Spinal cord (tissue), 9 donors: ENCODE measurements at regions not wholly inside any gene's neighbourhood (a gene's known extent, or its start where the extent isn't known, plus 50 kb on each side); places are given as distances from the start of the nearest gene placed in this dataset.

ENCODE experiments used
- DNase-seq, 6 donors: peaks; one replicate each; pipeline versions ENCODE4 v3.0.0 to v3.0.0-alpha.2; 2013 to 2015; ENCODE audit warnings: low spot score in 6 of 6, low read depth in 4 of 6
- H3K27ac ChIP-seq: one replicate; pipeline ENCODE4 v1.5.1; 2013; ENCODE audit warnings: low read depth, low read length, control low read depth
- H3K27me3 ChIP-seq: one replicate; pipeline ENCODE4 v1.6.1; 2013; ENCODE audit warnings: low read length; ENCODE audit not compliant: control insufficient read depth, insufficient read depth
- H3K36me3 ChIP-seq: one replicate; pipeline ENCODE4 v1.6.1; 2013; ENCODE audit warnings: low read length; ENCODE audit not compliant: control insufficient read depth, insufficient read depth
- H3K4me1 ChIP-seq: one replicate; pipeline ENCODE4 v1.6.1; 2013; ENCODE audit warnings: low read length; ENCODE audit not compliant: control insufficient read depth, insufficient read depth
- H3K4me3 ChIP-seq: one replicate; pipeline ENCODE4 v1.5.1; 2013; ENCODE audit warnings: low read depth, low read length, control low read depth
- H3K9me3 ChIP-seq: one replicate; pipeline ENCODE4 v1.6.1; 2013; ENCODE audit warnings: low read length; ENCODE audit not compliant: control insufficient read depth, insufficient read depth
- WGBS: methylation state at CpG from one replicate; pipeline ENCODE4 v1.1.5; 2013; ENCODE audit warnings: missing lambda C conversion rate; ENCODE audit not compliant: insufficient coverage; 5-methylcytosine and 5-hydroxymethylcytosine counted together
- donor health status: healthy.

DNA sequence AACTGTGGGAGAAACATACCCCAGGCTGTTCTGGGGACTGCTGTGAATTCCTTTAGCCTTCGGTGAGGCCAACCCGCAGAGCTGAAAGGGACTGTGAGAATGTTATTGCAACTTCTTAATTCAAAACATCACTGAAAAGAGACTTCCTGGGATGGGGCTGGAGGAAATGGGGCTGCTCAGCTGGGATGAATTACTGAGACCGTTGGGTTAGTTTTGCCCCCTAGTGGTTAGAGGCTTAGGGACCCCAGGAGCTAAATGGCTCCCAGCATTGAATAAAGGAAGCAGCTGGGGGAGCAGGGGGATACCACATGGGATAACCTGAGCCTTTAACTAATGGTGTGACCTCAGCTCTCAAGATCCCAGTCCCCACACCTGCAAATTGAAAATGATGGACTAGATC lies 941.1 kb upstream of the FANCL start:
- no peak overlapping the region for H3K27ac ChIP-seq
- WGBS, result 20% methylated on average over 1 of the region's 3 CpGs
- no peak overlapping the region for H3K4me3 ChIP-seq
- H3K27me3 ChIP-seq, result no peaks in the 10 kb centered on the region
- no peaks in the 10 kb centered on the region for H3K9me3 ChIP-seq
- DNase-seq, result peak in 1 of 6 donors; percentile 55
- H3K36me3 ChIP-seq, result no peaks in the 10 kb centered on the region
- no peaks in the 10 kb centered on the region for H3K4me1 ChIP-seq

GRCh38 chr2:59181347-59181746 lies 940.2 kb upstream of the FANCL start:
- WGBS, result no CpG with 5 or more reads among the region's 2 CpGs
- Histone ChIP-seq H3K4me1 (no peaks in the 10 kb centered on the region), H3K9me3 (no peaks in the 10 kb centered on the region), H3K27ac (no peak overlapping the region), H3K4me3 (no peak overlapping the region), H3K27me3 (no peaks in the 10 kb centered on the region), H3K36me3 (no peaks in the 10 kb centered on the region)
- DNase-seq, result no peak

DNA sequence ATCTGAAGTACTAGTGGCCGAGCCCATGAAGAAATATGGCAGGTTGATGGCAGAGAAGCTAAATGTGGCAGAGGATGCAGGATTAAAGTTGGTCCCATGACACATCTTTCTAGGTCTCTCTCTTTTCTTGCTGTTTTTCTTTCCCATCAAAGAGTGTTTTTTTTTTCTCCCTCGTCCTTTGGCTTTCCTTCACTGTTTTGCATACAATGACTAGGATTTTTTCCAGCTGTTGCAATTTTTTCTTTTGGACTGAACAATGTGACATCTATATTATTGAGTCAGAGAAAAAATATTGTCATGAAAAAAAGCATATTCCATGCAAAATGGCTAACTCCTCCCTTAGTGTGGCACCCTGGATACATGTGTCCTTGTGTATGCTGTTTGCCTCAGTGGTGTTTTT lies 939.5 kb upstream of the FANCL start:
- WGBS, result no CpG with 5 or more reads among the region's 2 CpGs
- Histone ChIP-seq H3K27ac (no peak overlapping the region), H3K9me3 (no peaks in the 10 kb centered on the region), H3K4me3 (no peak overlapping the region), H3K4me1 (no peaks in the 10 kb centered on the region), H3K27me3 (no peaks in the 10 kb centered on the region), H3K36me3 (no peaks in the 10 kb centered on the region)
- no peak for DNase-seq

DNA sequence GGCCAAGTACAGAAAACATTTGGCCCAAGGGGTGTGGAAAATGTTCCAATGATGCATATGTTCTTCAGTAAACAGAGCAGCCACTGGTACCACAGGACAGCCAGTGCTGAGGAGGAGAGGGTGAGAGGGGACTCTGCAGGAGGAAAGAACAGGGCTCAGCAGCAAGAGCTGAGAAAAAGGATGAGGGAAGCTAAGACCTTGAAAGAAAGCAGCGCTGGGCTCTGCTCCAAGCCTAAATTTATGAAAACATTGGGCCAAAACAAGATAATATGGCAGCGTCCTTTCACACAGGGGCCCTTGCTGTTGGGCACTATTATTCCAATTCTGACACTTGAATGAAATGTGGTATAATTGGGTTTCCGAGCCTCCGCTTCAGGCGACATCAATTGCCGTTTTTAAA lies 939.0 kb upstream of the FANCL start:
- 100% methylated on average over 2 of the region's 6 CpGs for WGBS
- Histone ChIP-seq H3K27ac (no peak overlapping the region), H3K4me1 (no peaks in the 10 kb centered on the region), H3K36me3 (no peaks in the 10 kb centered on the region), H3K27me3 (no peaks in the 10 kb centered on the region), H3K9me3 (no peaks in the 10 kb centered on the region), H3K4me3 (no peak overlapping the region)
- DNase-seq, result peak in 2 of 6 donors; percentile 15 to 27

- H3K4me3 ChIP-seq, result no peak overlapping the region
- H3K27ac ChIP-seq, result no peak overlapping the region
- H3K4me1 ChIP-seq, result no peaks in the 10 kb centered on the region
- DNase-seq, result no peak
- H3K9me3 ChIP-seq, result no peaks in the 10 kb centered on the region
- H3K36me3 ChIP-seq, result no peaks in the 10 kb centered on the region
- WGBS, result 100% methylated on average over 1 of the region's 2 CpGs
- H3K27me3 ChIP-seq, result no peaks in the 10 kb centered on the region
Observed at GRCh38 chr2:59177748-59178147, 936.6 kb upstream of the FANCL start.

DNA sequence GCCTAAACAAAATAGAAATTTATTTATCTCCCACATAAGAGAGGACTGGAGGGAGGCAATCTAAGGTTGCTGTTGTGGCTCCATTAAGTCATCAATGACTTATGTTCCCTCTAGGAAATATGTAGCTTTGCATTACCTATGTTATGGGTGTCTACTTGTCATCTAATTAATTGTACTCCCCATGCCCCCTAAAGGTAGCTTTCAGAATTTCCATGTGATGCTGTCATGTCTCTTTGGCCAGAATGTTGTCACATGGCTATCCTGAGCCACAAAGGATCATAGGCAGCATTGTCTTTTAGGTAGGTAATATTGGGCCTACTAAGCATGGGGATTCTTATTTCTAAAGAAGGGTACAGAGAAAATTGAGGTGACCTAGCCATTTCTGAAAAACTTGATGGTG lies 935.6 kb upstream of the FANCL start:
- H3K9me3 ChIP-seq, result no peaks in the 10 kb centered on the region
- DNase-seq, result no peak

GRCh38 chr2:59174536-59175243 lies 933.6 kb upstream of the FANCL start:
- H3K9me3 ChIP-seq, result no peaks in the 10 kb centered on the region
- no peak overlapping the region for H3K4me3 ChIP-seq
- no peaks in the 10 kb centered on the region for H3K36me3 ChIP-seq
- H3K27me3 ChIP-seq, result no peaks in the 10 kb centered on the region
- no peak for DNase-seq
- H3K27ac ChIP-seq, result no peak overlapping the region
- WGBS, result 79% methylated on average over 12 of the region's 13 CpGs
- H3K4me1 ChIP-seq, result no peaks in the 10 kb centered on the region

More for the DNA sequence above, 935.6 kb upstream of the FANCL start:
- H3K36me3 ChIP-seq, result no peaks in the 10 kb centered on the region
- no peaks in the 10 kb centered on the region for H3K4me1 ChIP-seq
- no peaks in the 10 kb centered on the region for H3K27me3 ChIP-seq
- H3K27ac ChIP-seq, result no peak overlapping the region
- no peak overlapping the region for H3K4me3 ChIP-seq

DNA sequence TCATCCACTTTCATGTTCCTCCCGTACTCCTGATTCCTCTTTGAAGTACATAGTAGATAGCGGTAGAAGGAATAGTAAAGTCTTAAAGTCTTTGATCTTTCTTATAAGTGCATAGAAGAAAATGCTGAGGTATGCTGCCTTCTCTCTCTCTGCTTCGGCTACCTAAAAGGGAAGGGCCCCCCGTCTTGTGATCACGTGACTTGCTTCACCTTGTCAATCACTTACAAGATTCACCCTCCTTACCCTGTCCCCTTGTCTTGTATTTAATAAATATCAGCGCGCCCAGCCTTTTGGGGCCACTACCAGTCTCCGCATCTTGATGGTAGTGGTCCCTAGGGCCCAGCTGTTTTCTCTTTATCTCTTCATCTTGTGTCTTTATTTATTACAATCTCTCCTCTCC lies 932.2 kb upstream of the FANCL start:
- Histone ChIP-seq H3K36me3 (no peaks in the 10 kb centered on the region), H3K27ac (no peak overlapping the region), H3K9me3 (no peaks in the 10 kb centered on the region), H3K4me1 (no peaks in the 10 kb centered on the region), H3K4me3 (no peak overlapping the region), H3K27me3 (no peaks in the 10 kb centered on the region)
- no CpG with 5 or more reads among the region's 8 CpGs for WGBS
- DNase-seq, result no peak

- H3K9me3 ChIP-seq, result no peaks in the 10 kb centered on the region
- H3K36me3 ChIP-seq, result no peaks in the 10 kb centered on the region
- H3K27ac ChIP-seq, result no peak overlapping the region
- DNase-seq, result no peak
- no peaks in the 10 kb centered on the region for H3K4me1 ChIP-seq
- H3K27me3 ChIP-seq, result no peaks in the 10 kb centered on the region
- no peak overlapping the region for H3K4me3 ChIP-seq
Observed at GRCh38 chr2:59171019-59171418, 929.9 kb upstream of the FANCL start.

- Histone ChIP-seq H3K36me3 (no peaks in the 10 kb centered on the region), H3K27me3 (no peaks in the 10 kb centered on the region), H3K27ac (no peak overlapping the region), H3K4me1 (no peaks in the 10 kb centered on the region), H3K4me3 (no peak overlapping the region), H3K9me3 (no peaks in the 10 kb centered on the region)
- no peak for DNase-seq
- WGBS, result no CpG with 5 or more reads among the region's 4 CpGs
Observed at GRCh38 chr2:59168766-59169165, 927.6 kb upstream of the FANCL start.
